ENCODE measurements at regions not wholly inside any gene's neighbourhood (a gene's known extent, or its start where the extent isn't known, plus 50 kb on each side); places are given as distances from the start of the nearest gene placed in this dataset.

DNA sequence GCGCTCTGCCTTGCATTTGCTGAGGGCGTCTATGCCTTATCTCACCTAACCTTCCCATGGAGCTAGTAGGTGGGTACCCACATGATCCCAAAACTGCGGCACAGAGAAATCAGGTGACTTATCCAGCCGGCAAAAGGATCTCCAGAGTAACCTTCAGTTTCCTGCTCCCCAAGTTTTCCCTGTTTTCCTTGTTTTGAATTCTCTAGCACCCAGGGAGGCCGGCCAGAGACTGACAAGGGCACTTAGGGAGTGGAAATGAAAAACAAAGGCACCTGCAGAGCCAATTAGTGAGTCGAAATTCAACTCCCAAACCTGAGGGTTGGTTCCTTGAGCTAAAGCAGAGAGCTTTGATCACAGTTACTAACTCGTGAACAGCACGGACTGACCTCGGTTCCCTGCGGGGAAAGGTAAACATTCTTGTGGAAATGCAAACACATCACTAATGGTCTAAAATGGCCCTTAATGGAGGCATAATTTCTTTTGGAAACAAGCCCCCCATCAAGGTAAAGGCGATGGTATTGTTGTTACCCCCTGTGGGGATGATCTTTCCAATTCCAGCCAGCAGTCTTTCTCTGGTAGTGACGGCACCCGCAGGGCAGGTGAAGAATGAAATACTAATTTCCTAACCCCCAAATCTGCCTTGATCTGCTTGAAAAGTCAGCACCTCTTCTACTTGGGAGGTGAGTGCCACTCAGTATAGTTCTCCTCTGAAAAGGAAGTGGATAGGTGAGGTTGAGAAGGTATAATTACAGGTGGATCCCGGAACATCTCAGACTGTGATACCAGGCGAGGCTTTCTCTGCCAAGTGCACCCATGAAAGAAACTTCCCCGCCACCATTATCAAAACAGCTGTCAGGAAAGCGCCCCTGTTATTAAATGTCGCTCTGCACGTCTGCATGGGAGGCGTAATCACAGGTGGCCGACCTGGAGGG lies 365.6 kb upstream of the AUTS2 start:
- Histone ChIP-seq H3K36me3 (no peaks in the 10 kb centered on the region), H3K27ac (no peak overlapping the region), H3K9me3 (no peaks in the 10 kb centered on the region), H3K4me1 (no peaks in the 10 kb centered on the region), H3K27me3 (no peaks in the 10 kb centered on the region), H3K4me3 (no peak overlapping the region), H3K9ac (ENCODE audit: low read depth in 2 of 2, low read length in 2 of 2) (no peak overlapping the region)
- TF ChIP-seq, protein P1, sequence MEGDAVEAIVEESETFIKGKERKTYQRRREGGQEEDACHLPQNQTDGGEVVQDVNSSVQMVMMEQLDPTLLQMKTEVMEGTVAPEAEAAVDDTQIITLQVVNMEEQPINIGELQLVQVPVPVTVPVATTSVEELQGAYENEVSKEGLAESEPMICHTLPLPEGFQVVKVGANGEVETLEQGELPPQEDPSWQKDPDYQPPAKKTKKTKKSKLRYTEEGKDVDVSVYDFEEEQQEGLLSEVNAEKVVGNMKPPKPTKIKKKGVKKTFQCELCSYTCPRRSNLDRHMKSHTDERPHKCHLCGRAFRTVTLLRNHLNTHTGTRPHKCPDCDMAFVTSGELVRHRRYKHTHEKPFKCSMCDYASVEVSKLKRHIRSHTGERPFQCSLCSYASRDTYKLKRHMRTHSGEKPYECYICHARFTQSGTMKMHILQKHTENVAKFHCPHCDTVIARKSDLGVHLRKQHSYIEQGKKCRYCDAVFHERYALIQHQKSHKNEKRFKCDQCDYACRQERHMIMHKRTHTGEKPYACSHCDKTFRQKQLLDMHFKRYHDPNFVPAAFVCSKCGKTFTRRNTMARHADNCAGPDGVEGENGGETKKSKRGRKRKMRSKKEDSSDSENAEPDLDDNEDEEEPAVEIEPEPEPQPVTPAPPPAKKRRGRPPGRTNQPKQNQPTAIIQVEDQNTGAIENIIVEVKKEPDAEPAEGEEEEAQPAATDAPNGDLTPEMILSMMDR (IDR thresholded peaks at IDR 0.05), result no peak
- intact Hi-C loops (cut with DNase I), result no loop called here
- no peak for DNase-seq

DNA sequence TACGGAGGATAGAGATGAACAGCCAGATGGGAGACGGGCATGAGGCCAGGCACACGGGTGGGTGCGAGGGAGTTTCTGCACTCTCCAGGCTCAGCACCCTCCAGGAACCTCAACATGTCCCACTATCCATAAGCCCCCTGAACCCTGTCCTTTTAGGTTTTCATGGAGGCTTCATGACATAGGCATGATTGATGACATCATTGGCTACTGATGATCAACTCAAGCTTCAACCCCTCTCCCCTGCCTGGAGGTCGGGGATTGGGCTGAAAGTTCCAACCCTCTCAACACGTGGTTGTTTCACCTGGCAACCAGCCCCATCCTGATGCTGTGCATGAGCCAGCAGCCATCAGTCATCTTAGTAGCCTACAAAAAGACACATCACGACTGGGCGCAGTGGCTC lies 360.7 kb upstream of the AUTS2 start:
- intact Hi-C loops (cut with DNase I), result no loop called here
- no peak for DNase-seq
- TF ChIP-seq, protein P1 (IDR thresholded peaks at IDR 0.05), result no peak
- Histone ChIP-seq H3K27me3 (no peaks in the 10 kb centered on the region), H3K4me3 (no peak overlapping the region), H3K36me3 (no peaks in the 10 kb centered on the region), H3K27ac (no peak overlapping the region), H3K9ac (ENCODE audit: low read depth in 2 of 2, low read length in 2 of 2) (no peak overlapping the region), H3K9me3 (no peaks in the 10 kb centered on the region), H3K4me1 (no peaks in the 10 kb centered on the region)

DNA sequence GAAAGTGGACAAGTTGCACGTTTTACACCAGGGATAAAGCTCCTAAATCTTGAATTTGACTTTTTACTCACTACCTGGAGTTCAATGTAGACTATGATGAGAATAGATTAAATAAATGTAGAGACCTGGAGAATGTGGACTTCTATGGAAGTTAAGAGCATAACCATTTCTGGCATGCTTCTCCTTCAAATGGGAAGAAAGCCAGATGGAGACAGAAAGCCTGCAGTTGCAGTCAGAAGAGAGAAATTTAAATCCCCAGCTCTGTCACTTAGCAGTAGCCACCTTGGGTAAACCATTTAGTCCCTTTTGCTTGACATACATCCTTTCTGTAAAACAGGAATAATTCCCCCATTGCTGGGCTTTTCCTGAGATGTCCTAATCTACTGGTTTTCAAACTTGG lies 355.3 kb upstream of the AUTS2 start:
- no peak for DNase-seq
- no peaks in the 10 kb centered on the region for H3K27me3 ChIP-seq
- H3K9ac ChIP-seq (ENCODE audit: low read depth in 2 of 2, low read length in 2 of 2), result no peak overlapping the region
- no peak overlapping the region for H3K4me3 ChIP-seq
- intact Hi-C loops (cut with DNase I), result no loop called here
- no peaks in the 10 kb centered on the region for H3K36me3 ChIP-seq
- TF ChIP-seq, protein P1 (IDR thresholded peaks at IDR 0.05), result no peak
- H3K9me3 ChIP-seq, result no peaks in the 10 kb centered on the region
- H3K27ac ChIP-seq, result no peak overlapping the region
- no peaks in the 10 kb centered on the region for H3K4me1 ChIP-seq

DNA sequence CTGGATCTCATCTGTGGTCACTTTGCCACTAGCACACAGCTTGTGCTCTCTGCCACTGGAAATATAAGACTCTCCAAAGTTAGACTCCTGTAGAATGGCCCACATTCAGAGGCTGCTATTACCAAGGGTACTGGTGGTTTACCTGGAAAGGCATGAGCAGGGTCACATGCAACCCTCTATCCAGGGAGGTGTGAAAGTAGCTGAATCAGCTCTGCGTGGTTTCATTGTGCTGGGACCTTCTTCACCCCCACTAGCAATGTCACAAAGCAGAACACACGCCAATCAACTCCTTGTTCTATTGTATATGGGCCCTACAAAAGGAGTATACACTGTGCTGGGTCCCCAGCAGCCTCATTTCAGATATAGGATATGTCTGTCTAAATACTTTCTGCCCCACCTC lies 353.6 kb upstream of the AUTS2 start:
- no peak for DNase-seq
- Histone ChIP-seq H3K9me3 (no peaks in the 10 kb centered on the region), H3K36me3 (no peaks in the 10 kb centered on the region), H3K27me3 (no peaks in the 10 kb centered on the region), H3K4me1 (no peaks in the 10 kb centered on the region), H3K9ac (ENCODE audit: low read depth in 2 of 2, low read length in 2 of 2) (no peak overlapping the region), H3K27ac (no peak overlapping the region), H3K4me3 (no peak overlapping the region)
- TF ChIP-seq, protein P1 (IDR thresholded peaks at IDR 0.05), result no peak
- intact Hi-C loops (cut with DNase I), result no loop called here

DNA sequence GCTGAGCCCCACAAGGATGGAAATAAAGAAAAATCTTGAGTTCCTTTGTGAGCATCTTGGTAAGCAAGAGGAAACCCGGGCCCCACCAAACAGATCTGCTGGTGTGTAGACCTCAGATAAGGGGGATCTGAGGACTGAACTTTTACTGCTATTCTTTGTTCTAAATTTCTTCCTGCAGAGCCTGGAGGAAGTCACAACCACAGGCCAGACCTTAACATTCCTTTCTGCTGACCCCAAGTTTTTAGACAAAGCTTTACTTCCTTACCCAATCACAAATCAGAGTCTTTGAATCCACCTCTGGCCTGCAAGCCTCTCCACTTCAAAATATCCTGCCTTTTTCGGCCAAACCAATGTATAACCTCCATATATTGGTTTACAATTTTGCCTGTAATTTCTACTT lies 352.6 kb upstream of the AUTS2 start:
- no peak overlapping the region for H3K4me3 ChIP-seq
- H3K27me3 ChIP-seq, result no peaks in the 10 kb centered on the region
- H3K9ac ChIP-seq (ENCODE audit: low read depth in 2 of 2, low read length in 2 of 2), result no peak overlapping the region
- no peak overlapping the region for H3K27ac ChIP-seq
- no peak for DNase-seq
- H3K36me3 ChIP-seq, result no peaks in the 10 kb centered on the region
- H3K9me3 ChIP-seq, result no peaks in the 10 kb centered on the region
- H3K4me1 ChIP-seq, result no peaks in the 10 kb centered on the region
- intact Hi-C loops (cut with DNase I), result no loop called here
- TF ChIP-seq, protein P1 (IDR thresholded peaks at IDR 0.05), result no peak

Measured in colonic mucosa (tissue), 4 donors.